Forelimb muscle (tissue), 1 donor: ENCODE measurements at regions not wholly inside any gene's neighbourhood (a gene's known extent, or its start where the extent isn't known, plus 50 kb on each side); places are given as distances from the start of the nearest gene placed in this dataset.
"Not testable (repeated sequence)": the region's sequence is repeated elsewhere in the genome, so short reads cannot be mapped to it uniquely, and the experiment has no call there.

Source experiments
- DNase-seq: peaks from one replicate; pipeline ENCODE4 v3.0.0-alpha.2; 2013; ENCODE audit warnings: low read depth

DNA sequence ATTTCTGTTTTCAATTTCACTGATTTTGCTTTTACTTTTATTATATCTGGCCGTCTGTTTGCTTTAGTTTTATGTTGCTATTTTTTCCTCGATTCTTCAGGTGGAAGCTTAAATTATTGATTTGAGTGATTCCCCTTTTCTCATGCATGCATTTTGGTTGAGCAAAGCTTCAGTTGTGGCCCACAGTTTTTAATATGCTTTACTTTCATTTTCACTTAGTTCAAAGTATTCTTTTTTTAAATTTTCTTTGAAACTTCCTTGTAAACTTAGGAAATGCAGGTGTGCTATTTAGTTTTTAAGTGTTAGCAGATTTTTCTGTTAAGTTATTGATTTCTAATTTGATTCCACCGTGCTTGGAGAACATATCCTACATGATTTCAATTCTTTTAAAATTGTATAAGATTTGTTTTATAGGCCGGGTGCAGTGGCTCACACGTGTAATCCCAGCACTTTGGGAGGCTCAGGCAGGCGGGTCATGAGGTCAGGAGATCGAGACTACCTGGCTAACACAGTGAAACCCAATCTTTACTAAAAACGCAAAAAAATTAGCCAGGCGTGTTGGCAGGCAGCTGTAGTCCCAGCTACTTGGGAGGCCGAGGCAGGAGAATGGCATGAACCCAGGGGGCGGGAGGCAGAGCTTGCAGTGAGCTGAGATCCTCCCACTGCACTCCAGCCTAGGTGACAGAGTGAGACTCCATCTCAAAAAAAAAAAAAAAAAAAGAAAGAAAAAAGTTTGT, 531.2 kb downstream of the KIF2B start:
- no peak for DNase-seq

DNA sequence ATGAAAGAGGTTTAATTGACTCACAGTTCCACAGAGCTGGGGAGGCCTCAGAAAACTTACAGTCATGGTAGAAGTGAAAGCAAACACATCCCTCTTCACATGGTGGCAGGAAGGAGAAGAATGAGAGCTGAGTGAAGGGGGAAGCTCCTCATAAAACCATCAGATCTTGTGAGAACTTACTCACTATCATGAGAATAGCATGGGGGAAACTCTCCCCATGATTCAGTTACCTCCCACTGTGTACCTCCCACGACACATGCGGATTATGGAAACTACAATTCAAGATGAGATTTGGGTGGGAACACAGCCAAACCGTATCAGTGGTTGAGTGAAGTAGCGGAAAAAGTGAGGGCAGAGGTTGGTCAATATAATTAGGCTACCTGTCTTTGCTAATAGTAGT, 538.3 kb downstream of the KIF2B start:
- not testable (repeated sequence) for DNase-seq

DNA sequence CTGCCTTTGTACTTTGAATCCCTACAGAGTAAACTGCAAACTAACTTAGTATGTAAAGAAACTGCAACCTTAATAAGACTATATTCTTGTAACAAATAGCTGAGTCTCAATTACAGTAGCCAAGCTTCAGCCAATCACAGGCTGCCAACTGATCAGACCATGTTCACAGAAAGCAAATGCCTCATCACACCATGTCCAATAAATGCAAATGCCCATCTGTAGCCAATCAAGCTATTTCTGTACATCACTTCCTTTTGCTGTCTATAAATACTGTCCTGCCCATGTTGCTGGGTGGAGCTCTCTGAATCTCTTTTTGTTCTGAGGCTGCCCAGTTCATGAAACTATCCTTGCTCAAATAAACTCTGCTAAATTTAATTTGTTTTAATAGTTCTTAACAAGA, 531.7 kb upstream of the TOM1L1 start:
- DNase-seq = no peak

DNA sequence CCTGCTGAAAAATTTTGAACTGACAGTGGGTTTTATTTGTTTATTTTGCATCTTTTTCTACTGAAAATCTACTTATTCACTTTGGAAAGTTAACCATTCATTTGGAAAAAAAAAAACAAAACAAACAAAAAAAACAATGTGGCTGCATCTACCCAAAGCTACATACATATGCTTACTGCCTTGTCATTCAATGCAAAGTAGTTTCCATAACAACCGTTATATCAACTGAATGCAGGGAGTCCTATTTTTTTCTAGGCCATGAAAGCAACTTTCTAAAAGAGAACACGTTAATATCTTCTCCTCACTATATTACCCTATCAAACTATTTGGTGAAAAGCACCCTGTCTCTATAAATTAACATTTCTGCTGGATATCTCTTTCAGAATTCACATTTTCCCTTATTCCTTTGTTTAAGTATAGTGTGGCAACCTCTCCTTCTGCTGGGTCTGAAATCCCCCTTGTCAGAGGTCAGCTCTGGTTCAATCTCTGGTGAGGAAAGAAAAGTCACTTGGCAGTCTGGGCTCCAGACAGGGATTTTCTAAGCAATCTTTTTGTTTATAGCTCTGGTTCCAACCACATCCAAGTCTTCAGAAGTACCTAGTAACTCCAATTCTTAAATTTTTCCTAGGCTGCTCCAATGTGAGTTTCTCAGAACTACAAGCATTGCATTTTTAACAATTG, 528.4 kb upstream of the TOM1L1 start:
- no peak for DNase-seq

DNA sequence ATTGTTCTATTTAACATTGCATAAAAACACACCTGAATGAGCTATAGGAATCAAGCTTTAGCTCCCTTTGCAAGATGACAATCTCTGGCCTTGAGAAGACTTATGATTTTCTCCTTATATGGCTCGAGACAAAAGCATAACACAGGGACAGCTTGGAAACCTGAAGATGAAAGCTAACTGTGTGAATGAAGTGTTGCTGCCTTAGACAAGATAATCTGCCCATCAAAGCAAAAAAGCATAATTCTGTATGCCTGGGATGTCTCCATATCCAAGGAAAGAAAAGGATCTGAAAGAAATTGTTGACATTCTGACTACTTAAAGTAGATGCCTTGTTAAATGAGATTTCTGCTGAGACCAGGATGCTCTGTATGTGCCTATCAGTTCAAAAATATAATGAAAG, 526.7 kb upstream of the TOM1L1 start:
- no peak for DNase-seq

DNA sequence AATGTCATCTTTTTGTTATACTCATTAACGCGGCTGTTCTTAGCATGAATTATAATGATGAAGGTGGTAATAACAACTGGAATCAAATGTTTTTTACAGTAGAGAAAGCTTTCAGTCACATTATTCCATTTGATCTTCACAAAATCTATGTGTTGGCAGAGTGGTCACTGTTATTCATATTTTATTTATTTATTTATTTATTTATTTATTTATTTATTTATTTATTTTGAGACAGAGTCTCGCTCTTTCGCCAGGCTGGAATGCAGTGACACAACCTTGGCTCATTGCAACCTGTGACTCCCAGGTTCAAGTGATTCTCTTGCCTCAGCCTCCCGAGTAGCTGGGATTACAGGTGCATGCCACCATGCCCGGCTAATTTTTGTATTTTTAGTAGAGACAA, 524.2 kb upstream of the TOM1L1 start:
- not testable (repeated sequence) for DNase-seq

DNA sequence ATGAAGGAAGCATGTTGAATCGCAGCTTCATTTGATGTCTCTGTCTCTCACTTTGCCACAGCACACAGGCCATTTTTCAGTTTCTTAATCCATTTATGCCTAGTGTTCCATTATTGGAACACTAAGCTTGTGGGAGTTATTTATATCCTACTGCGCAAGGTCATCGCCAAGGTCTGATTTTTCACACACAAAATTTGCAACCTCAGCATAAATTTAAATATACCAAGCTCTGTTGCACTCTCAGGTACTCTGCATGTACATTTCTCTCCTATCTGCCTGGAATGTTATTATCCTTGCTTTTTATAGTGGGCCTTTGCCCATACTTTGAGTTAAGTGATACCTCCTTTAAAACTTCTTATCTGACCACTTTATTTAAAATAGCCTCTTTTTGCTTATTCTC, 519.2 kb upstream of the TOM1L1 start:
- DNase-seq = no peak

DNA sequence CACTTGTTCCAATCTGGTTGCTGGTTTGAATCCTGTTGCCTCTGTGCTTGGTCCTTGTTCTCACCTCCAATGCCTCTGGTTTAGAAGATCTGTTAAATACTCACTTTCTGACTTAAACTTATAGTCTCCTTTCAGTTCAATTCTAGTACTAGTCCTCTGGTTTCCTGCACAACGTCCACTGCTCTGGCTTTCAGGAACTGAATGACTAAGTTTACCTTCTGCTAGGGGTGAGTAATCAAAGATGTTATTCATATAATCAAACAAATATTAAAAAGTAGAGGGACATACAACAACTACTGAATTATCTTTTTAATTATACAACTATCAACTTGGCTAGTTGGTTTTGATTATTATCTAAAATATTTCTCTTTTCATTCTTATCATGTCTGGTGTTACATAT, 496.4 kb upstream of the TOM1L1 start:
- DNase-seq = no peak

DNA sequence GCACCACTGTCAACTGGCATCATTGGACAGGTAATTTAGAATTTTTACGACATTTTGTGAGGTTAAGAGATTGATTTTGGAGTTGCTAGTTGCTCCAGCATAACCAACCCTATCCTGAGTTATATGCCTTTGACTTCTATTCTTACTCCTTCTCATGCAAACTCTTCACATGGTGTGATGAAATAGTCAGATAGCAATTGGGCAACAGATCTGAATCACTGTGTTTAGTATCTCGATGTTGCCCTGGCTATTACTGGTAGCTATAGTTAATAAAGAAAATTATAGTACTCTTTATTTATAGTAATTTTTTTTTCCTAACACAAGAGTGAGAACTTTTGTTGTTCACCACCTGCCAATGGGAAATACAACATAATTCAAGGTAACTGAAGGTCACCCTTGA, 494.8 kb upstream of the TOM1L1 start:
- DNase-seq = no peak

DNA sequence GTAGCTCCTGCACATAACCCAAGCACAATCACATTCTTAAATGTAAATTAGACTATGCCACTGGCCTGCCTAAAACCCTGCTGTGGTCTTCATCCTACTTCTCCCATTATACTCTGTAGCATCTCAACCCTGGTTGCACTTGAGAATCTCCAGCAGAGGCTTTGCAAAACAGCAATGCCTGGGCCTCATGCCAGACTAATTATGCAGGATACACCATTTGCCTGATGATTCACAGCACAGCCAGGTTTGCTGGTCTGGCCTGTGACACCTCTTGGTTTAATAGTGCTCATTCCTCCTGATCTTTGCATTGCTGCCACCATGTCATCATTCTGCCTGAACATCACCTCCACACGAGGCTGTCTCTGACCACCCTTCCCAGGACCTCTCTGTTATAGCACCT, 491.9 kb upstream of the TOM1L1 start:
- no peak for DNase-seq

DNA sequence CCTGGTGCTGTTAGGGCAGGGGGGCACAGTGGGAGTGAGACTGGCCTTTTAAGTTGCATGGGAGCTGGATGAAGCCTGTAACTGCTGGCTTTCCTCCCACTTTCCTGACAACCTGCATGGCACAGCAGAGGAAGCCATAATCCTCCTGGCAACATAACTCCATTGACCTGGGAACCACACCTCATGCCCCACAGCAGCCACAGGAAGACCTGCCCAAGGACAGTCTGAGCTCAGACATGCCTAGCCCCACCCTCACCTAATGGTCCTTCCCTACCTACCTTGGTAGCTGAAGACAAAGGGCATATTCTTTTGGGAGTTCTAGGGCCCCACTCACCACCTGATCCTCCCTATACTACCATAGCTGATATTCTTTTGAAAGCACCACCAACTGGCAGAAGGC, 482.2 kb upstream of the TOM1L1 start:
- no peak for DNase-seq

DNA sequence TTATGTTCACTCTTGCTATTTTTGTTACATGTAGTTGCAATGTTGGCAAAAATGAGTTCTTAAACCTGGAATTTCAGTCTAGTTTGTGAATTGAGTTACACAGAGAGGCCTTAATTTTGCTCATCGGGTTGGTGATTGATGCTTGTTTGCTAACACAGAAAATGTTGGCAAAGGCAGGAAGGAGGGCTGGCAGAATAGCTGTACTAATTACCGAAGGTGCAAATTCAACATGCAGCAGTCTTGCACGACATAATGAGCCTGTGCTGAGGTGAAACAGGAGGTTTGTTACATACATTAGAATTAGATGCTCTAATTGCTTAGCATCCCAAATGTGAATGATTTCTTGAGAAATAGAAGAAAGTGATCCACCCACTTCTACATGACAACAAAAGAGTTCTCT, 475.0 kb upstream of the TOM1L1 start:
- DNase-seq = no peak

DNA sequence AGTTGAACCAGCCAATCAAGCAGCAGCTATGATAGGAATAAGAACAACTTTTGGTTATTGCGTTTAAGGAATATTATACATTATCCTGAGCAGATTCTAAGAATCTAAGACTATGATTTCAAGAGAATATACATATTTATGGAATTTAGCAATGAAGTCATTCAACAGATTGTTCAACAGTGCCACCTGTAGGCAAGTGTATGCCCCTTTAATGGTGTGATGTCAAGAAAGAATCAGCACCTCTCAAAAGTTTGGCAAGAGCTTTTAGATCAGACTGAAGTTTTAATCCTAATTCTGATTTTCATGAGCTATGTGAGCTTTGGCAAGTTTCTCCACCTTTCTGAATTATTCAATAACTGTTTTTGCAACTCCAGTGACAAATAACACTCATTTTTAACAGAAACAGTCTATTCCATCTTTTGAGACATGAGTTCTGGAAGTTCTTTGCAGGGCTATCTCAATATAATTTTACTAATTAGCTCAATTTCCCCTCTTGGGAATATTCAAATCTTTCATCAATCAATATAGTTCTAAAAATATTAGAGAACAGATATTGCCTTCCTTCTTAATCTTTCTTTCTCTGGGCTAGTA, 474.3 kb upstream of the TOM1L1 start:
- peak; percentile 8 for DNase-seq

DNA sequence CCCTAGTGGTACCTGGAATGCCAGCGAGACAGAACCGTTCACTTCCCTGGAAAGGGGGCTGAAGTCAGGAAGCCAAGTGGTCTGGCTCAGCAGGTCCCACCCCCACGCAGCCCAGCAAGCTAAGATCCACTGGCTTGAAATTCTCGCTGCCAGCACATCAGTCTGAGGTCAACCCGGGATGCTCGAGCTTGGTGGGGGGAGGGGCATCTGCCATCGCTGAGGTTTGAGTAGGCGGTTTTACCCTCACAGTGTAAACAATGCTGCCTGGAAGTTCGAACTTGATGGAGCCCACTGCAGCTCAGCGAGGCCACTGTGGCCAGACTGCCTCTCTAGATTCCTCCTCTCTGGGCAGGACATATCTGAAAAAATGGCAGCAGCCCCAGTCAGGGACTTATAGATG, 464.7 kb upstream of the TOM1L1 start:
- DNase-seq = no peak

DNA sequence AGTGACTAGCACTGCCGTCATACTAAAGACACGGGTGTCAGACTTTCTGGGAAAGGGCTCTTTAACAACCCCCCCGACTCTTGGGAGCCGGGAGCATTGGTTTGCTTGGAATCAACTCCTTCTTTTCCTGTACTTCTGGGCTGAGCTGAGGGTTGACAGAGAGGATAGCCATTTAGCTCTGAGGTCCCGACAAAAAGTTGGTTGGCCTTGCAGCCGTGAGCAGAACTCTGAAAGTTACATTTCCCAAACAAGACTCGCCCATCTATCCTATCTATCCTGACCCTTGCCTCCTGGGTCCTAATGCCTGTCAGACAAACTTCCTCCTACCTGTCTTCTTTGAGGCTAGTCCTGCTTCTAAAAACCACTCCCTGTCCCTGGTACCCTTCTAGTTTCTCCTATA, 460.8 kb upstream of the TOM1L1 start:
- no peak for DNase-seq

DNA sequence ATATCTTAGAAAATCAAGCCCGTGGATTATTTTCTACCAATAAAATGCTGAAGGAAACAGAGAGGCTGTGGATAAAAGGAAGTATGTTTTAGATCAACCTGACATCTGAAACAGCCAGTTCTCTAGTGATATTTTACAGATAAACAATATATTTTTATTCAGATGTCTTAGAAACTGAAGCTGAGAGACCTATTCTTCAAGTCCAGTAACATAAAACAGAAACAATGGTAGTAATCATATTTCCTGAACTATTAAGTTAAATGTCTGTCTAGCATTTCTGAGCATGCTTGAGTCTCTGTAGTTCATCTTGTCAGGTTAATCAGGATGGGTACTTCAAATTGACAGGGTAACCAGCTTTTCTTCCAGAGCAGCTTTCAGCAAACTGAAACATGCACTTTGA, 449.6 kb upstream of the TOM1L1 start:
- no peak for DNase-seq

DNA sequence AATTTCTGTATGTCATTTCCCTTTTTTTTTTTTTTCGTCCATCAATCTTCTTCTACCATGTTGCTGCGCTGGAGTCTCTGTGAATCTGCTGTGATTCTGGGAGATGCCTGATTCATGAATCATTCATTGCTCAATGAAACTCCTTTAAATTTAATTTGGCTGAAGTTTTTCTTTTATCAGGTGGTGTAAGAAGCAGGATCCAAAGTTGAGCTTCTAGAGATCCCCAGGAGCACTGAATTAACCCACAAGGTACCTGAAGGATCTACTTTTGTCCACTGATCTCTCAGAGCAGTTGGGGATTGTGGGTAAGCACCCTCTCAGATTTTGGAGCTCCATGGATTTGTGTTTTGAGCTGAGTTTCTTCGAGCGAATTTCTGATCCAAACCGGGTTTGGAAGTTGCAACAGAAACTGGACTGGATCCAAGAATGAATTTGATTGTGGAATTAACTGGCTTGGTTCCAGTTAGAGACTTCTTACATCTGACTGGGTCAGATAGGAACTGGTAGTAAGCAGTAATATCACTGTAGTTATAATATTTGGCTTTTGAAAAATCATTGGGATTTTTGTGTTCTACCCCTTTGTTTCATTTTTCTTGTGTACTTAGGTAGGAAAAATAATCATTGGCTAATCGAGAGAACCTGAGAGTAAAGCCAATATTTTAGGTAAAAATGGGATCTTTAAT, 447.8 kb upstream of the TOM1L1 start:
- no peak for DNase-seq

DNA sequence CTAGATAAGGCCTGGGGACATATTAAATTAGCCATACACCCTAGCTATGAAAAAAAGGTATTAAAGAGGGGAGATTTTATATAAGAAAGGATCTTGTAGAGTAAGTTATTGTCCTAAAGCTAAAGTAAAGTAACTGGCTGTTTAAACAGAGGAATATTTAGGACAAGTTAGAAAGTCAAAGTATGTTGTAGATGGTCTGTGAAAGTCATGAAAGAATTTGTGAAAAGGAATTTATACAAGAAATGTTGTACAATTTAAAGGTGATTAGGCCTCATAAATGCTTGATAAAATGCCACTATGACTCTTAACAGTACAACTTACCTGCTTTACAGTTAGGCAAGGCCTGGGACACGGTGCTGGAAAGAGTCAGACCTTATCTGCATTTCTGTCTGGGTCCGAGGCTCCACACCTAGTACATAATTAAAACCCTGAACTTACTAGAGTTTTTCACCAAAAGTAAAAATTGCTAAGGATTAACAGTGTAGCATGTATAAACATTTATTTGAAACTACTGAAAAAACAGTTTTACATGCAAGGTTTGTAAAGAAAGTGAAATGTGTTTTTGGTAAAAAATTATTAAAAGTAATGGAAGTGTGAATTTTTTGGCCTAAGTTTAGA, 445.3 kb upstream of the TOM1L1 start:
- DNase-seq = no peak

DNA sequence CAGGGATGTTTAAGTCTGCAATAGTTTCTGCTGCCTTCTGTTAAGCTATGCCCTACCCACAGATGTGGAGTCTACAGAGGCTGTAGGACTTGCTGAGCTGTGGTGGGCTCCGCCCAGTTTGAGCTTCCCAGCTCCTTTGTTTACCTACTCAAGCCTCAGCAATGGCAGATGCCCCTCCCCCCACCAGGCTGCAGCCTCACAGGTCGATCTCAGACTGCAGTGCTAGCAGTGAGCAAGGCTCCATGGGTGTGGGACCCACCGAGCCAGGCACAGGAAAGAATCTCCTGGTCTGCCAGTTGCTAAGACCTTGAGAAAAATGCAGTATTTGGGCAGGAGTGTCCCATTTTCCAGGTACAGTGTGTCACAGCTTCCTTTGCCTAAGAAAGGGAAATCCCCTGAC, 435.2 kb upstream of the TOM1L1 start:
- not testable (repeated sequence) for DNase-seq

DNA sequence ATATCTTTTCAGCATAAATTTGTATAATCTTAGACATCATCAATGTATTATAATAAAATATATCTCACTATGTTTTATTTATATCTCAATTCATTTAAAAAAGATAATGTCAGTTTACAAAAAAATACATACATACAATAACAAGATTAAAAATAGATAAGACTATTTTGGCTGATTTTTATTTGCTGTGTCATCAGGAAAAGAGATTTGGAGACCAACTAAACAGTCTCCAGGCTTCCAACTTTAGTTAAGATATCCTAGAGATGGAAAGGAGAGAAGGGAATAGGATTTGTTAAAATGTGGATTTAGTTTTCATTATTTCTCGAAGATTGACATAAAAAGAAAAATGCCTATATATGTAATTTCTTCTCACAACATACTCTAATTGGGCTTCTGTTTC, 433.8 kb upstream of the TOM1L1 start:
- no peak for DNase-seq

DNA sequence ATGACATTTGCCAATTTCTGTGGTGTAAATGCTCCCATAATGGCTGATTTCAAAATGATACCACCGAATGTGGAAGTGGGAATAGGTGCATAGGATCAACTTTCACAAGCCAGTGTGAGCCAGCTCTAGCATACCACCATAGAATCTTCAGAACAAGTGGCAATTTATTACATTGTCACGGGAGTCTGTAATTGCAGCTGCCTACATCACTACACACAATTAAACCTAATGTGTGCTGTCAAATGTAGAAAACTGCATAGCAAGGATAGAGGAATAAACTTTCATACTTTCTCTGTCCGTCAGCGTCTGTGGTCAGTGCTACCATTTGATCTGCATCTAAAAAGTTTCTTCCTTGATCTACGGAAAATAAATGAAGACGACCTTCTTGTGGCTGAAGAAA, 417.8 kb upstream of the TOM1L1 start:
- DNase-seq = no peak

DNA sequence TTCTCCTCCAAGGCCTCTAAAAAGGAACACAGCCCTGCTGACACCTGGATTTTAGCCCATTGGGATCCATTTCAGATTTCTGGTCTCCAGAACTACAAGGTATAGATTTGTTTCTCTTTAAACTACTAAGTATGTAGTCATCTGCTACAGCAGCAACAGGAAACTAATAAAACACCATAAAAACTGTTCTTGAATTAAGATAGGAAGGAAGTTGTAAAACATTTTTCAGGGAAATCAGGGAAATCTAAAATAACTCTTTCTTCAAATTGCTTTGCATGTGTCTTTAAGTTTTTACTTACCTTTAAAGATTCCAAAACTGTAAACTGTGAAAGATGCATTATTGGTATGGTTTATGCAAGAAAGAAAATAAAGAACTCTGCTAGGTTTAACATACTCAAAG, 407.0 kb upstream of the TOM1L1 start:
- no peak for DNase-seq
